ENCODE measurements at regions not wholly inside any gene's neighbourhood (a gene's known extent, or its start where the extent isn't known, plus 50 kb on each side); places are given as distances from the start of the nearest gene placed in this dataset.

- Histone ChIP-seq H3K36me3 (no peaks in the 10 kb centered on the region), H3K27ac (peak overlapping the region; percentile 60 to 92), H3K27me3 (no peaks in the 10 kb centered on the region), H3K4me3 (no peak overlapping the region), H3K9me3 (no peaks in the 10 kb centered on the region), H3K4me1 (peaks cover 0 to 8% of the 10 kb centered on the region in 2 donors)
- intact Hi-C loops (cut with DNase I; ENCODE audit: low total_unique reads): no loop called here
- TF ChIP-seq POLR2A (IDR thresholded peaks at IDR 0.05): no peak
- no peak for TF ChIP-seq CTCF (IDR thresholded peaks at IDR 0.05)
- DNase-seq: no peak
Observed at GRCh38 chr4:158001756-158002155, 171.1 kb downstream of the GASK1B start.

DNA sequence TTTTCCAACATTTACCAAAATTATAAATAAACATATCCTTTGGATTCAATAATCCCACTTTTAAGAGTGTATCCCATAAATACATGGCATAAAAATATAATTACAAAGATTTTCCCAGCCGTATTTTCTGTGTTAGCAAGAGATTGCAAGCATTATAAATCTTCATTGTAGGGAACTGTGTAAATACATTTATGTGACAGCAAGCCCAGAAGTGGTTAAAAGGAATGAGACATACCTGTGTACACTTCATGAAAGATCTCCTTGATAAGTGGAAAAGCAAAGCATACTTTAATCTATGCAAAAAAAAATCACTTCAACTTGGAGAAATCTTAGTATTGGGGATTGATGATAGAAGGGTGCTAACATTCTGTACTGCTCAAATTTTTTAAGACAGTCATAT, 173.1 kb downstream of the GASK1B start:
- no peak overlapping the region for H3K27ac ChIP-seq
- no peaks in the 10 kb centered on the region for H3K27me3 ChIP-seq
- H3K9me3 ChIP-seq: no peaks in the 10 kb centered on the region
- H3K36me3 ChIP-seq: no peaks in the 10 kb centered on the region
- H3K4me3 ChIP-seq: no peak overlapping the region
- intact Hi-C loops (cut with DNase I; ENCODE audit: low total_unique reads): loop anchor here (5.0 kb wide), 1 partner anchor 173 kb away; the partner anchor contains the start of gene GASK1B
- DNase-seq: no peak
- H3K4me1 ChIP-seq: no peaks in the 10 kb centered on the region
- TF ChIP-seq CTCF (IDR thresholded peaks at IDR 0.05): no peak
- TF ChIP-seq POLR2A (IDR thresholded peaks at IDR 0.05): no peak

- peak overlapping the region; percentile 39 to 92 for H3K27ac ChIP-seq
- H3K27me3 ChIP-seq: no peaks in the 10 kb centered on the region
- TF ChIP-seq CTCF (IDR thresholded peaks at IDR 0.05) (no peak), POLR2A (IDR thresholded peaks at IDR 0.05) (no peak)
- H3K4me3 ChIP-seq: no peak overlapping the region
- H3K36me3 ChIP-seq: no peaks in the 10 kb centered on the region
- H3K4me1 ChIP-seq: no peaks in the 10 kb centered on the region
- no peak for DNase-seq
- H3K9me3 ChIP-seq: no peaks in the 10 kb centered on the region
- intact Hi-C loops (cut with DNase I; ENCODE audit: low total_unique reads): loop anchor here (5.0 kb wide), 1 partner anchor 175 kb away; the partner anchor contains the start of gene GASK1B
Observed at GRCh38 chr4:157997296-157997695, 175.5 kb downstream of the GASK1B start.

GRCh38 chr4:157996061-157997028, 176.5 kb downstream of the GASK1B start:
- no peak for DNase-seq
- Histone ChIP-seq H3K27me3 (no peaks in the 10 kb centered on the region), H3K9me3 (no peaks in the 10 kb centered on the region), H3K36me3 (no peaks in the 10 kb centered on the region), H3K4me3 (no peak overlapping the region), H3K27ac (peak overlapping the region; percentile 39 to 92), H3K4me1 (no peaks in the 10 kb centered on the region)
- intact Hi-C loops (cut with DNase I; ENCODE audit: low total_unique reads): loop anchor here (5.0 kb wide), 1 partner anchor 176 kb away; the partner anchor contains the start of gene GASK1B
- no peak for TF ChIP-seq CTCF (IDR thresholded peaks at IDR 0.05)

DNA sequence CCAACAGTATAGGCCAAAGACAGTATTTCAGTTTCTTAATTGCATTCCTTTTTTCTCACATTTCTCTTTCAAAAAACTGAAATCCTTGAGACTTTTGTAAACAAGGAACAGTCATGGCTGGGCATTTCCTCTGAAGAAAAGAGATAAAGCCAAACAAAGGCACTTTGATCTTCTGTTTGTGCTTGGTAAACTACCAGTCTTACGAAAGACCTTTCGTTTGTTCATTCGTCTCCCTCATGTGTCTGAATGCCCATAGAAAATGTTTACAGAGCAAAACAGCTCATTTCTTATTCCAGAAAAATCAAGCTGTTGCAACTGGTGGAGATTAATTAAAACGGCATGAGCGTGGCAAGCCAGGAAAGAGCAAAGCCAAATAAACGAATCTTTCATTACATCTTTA, 178.0 kb downstream of the GASK1B start:
- no peak for TF ChIP-seq POLR2A (IDR thresholded peaks at IDR 0.05)
- TF ChIP-seq CTCF (IDR thresholded peaks at IDR 0.05): no peak
- Histone ChIP-seq H3K9me3 (no peaks in the 10 kb centered on the region), H3K27me3 (no peaks in the 10 kb centered on the region), H3K4me1 (no peaks in the 10 kb centered on the region), H3K4me3 (no peak overlapping the region), H3K27ac (peak overlapping the region; percentile 46 to 92), H3K36me3 (no peaks in the 10 kb centered on the region)
- intact Hi-C loops (cut with DNase I; ENCODE audit: low total_unique reads): loop anchor here (5.0 kb wide), 1 partner anchor 177 kb away; the partner anchor contains the start of gene GASK1B
- DNase-seq: no peak

All from uterus (tissue), 3 donors.